ENCODE measurements at regions not wholly inside any gene's neighbourhood (a gene's known extent, or its start where the extent isn't known, plus 50 kb on each side); places are given as distances from the start of the nearest gene placed in this dataset.
"Not testable (repeated sequence)": the region's sequence is repeated elsewhere in the genome, so short reads cannot be mapped to it uniquely, and the experiment has no call there.

DNA sequence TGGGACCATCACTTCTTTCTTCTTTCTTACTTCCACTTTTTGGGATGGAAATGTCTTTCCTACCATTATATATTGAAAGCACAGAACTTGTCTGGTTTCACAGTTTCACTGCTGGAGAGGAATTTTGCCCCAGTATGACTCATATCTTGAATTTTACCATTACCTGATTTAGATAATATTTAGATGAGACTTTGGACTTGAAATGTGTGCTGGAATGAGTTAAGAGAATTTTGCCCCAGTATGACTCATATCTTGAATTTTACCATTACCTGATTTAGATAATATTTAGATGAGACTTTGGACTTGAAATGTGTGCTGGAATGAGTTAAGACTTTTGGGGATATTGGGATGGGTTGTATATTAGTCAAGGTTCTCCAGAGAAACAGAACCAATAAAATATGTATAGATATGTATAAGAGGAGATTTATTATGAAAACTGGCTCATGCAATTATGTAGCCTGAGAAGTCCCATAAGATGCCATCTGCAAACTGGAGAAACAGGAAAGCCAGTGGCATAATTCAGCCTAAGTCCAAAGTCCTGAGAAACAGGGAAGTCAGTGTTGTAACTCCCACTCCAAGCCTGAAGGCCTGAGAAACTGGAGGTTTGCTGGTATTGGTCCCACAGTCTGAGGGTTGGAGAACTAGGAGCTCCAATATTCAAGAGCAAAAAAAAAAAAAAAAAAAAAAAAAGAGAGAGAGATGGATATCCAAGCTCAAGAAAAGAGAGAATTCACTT, 1029.2 kb downstream of the EPHA3 start:
- H3K27ac ChIP-seq (ENCODE audit: low read length): no peak overlapping the region
- H3K4me3 ChIP-seq (ENCODE audit: low read length): no peak overlapping the region
- no peaks in the 10 kb centered on the region for H3K36me3 ChIP-seq (ENCODE audit: control insufficient read depth, low read depth, low read length)
- no peaks in the 10 kb centered on the region for H3K9me3 ChIP-seq (ENCODE audit: control insufficient read depth, low read depth, low read length)
- no peak overlapping the region for H3K9ac ChIP-seq (ENCODE audit: low read length)
- no peaks in the 10 kb centered on the region for H3K4me1 ChIP-seq (ENCODE audit: control insufficient read depth, low read depth, low read length)
- no peaks in the 10 kb centered on the region for H3K27me3 ChIP-seq (ENCODE audit: control insufficient read depth, insufficient read depth, low read length)

- Histone ChIP-seq H3K4me3 (ENCODE audit: low read length) (no peak overlapping the region), H3K4me1 (ENCODE audit: control insufficient read depth, low read depth, low read length) (peaks cover 6% of the 10 kb centered on the region), H3K9me3 (ENCODE audit: control insufficient read depth, low read depth, low read length) (no peaks in the 10 kb centered on the region), H3K36me3 (ENCODE audit: control insufficient read depth, low read depth, low read length) (no peaks in the 10 kb centered on the region), H3K27ac (ENCODE audit: low read length) (no peak overlapping the region), H3K27me3 (ENCODE audit: control insufficient read depth, insufficient read depth, low read length) (no peaks in the 10 kb centered on the region), H3K9ac (ENCODE audit: low read length) (no peak overlapping the region)
Measured at GRCh38 chr3:90145094-90145860, 1037.9 kb downstream of the EPHA3 start.

GRCh38 chr3:90180096-90180495, 1072.7 kb downstream of the EPHA3 start:
- Histone ChIP-seq H3K9me3 (ENCODE audit: control insufficient read depth, low read depth, low read length) (no peaks in the 10 kb centered on the region), H3K4me3 (ENCODE audit: low read length) (no peak overlapping the region), H3K27ac (ENCODE audit: low read length) (no peak overlapping the region), H3K9ac (ENCODE audit: low read length) (no peak overlapping the region), H3K36me3 (ENCODE audit: control insufficient read depth, low read depth, low read length) (no peaks in the 10 kb centered on the region), H3K4me1 (ENCODE audit: control insufficient read depth, low read depth, low read length) (no peaks in the 10 kb centered on the region), H3K27me3 (ENCODE audit: control insufficient read depth, insufficient read depth, low read length) (no peaks in the 10 kb centered on the region)

- H3K4me3 ChIP-seq (ENCODE audit: low read length): no peak overlapping the region
- no peak overlapping the region for H3K27ac ChIP-seq (ENCODE audit: low read length)
- H3K9me3 ChIP-seq (ENCODE audit: control insufficient read depth, low read depth, low read length): no peaks in the 10 kb centered on the region
- H3K27me3 ChIP-seq (ENCODE audit: control insufficient read depth, insufficient read depth, low read length): no peaks in the 10 kb centered on the region
- H3K36me3 ChIP-seq (ENCODE audit: control insufficient read depth, low read depth, low read length): no peaks in the 10 kb centered on the region
- H3K9ac ChIP-seq (ENCODE audit: low read length): no peak overlapping the region
- no peaks in the 10 kb centered on the region for H3K4me1 ChIP-seq (ENCODE audit: control insufficient read depth, low read depth, low read length)
Measured at GRCh38 chr3:90180543-90180942, 1073.1 kb downstream of the EPHA3 start.

DNA sequence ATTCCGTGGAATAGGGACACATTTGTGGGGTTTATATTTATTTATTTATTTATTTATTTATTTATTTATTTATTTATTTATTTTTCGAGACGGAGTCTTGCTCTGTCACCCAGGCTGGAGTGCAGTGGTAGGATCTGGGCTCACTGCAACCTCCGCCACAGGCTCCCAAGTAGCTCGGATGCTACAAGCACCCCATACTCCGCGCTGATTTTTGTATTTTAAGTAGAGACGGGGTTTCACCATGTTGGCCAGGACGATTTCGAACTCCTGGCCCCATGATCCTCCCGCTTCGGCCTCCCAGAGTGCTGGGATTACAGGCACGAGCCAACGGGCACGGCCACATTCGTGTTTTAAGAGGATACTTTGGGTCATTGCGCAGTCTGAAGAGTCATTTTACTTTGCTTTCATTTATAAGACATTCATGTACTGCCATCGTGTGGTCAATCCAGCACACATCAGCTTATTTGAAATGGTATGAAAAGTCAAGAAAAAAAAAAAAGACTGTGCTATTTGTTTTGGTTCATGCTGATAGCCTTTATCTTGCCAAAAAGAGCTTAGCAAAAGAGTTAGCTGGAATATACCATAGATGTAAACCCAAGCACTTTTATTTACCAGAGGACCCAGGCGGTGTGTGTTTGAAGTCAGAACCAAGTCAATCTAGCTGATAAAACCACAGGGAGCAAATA, 1075.0 kb downstream of the EPHA3 start:
- H3K4me1 ChIP-seq (ENCODE audit: control insufficient read depth, low read depth, low read length); H3K36me3 ChIP-seq (ENCODE audit: control insufficient read depth, low read depth, low read length); H3K9me3 ChIP-seq (ENCODE audit: control insufficient read depth, low read depth, low read length); H3K9ac ChIP-seq (ENCODE audit: low read length); H3K27ac ChIP-seq (ENCODE audit: low read length); H3K4me3 ChIP-seq (ENCODE audit: low read length); H3K27me3 ChIP-seq (ENCODE audit: control insufficient read depth, insufficient read depth, low read length): not testable (repeated sequence)

DNA sequence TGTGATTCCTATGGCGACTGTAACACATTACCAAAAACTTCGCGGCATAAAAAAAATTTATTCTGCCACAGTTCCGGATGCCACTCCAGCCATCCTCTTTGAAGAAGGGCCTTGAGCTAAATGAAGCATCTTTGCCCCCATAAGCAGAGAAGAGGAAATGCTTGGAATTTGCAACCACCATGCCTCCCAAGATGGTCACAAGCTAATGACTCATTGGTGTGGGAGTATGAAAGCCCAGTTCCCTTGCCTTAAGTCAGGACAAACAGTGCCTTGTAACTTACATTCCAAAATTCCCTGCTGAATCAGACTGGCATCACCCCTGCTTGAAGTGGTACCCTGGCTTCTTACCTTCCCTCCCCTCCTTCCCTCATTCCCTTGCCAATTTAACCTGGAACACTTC, 1077.4 kb downstream of the EPHA3 start:
- H3K27me3 ChIP-seq (ENCODE audit: control insufficient read depth, insufficient read depth, low read length): no peaks in the 10 kb centered on the region
- no peak overlapping the region for H3K4me3 ChIP-seq (ENCODE audit: low read length)
- H3K9me3 ChIP-seq (ENCODE audit: control insufficient read depth, low read depth, low read length): no peaks in the 10 kb centered on the region
- no peak overlapping the region for H3K9ac ChIP-seq (ENCODE audit: low read length)
- no peaks in the 10 kb centered on the region for H3K36me3 ChIP-seq (ENCODE audit: control insufficient read depth, low read depth, low read length)
- H3K4me1 ChIP-seq (ENCODE audit: control insufficient read depth, low read depth, low read length): no peaks in the 10 kb centered on the region
- no peak overlapping the region for H3K27ac ChIP-seq (ENCODE audit: low read length)

DNA sequence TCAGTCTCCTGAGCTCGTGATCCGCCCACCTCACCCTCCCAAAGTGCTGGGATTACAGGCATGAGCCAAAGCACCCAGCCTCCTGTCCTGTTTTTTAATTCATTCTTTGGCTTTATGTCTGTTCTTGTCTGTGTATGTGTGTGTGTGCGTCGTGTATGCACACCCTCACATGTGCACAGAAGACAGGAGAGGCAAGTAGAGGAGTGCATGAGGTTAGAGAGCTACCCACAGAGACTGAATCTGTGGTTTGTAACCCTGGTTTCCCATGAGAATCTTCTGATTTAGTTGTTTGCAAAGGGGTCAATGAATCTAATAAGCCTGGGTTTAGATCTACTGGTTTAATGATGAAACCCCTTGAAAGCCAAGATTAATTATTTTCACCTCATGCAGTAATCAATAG, 1090.0 kb downstream of the EPHA3 start:
- H3K36me3 ChIP-seq (ENCODE audit: control insufficient read depth, low read depth, low read length); H3K9me3 ChIP-seq (ENCODE audit: control insufficient read depth, low read depth, low read length); H3K27me3 ChIP-seq (ENCODE audit: control insufficient read depth, insufficient read depth, low read length); H3K9ac ChIP-seq (ENCODE audit: low read length); H3K4me3 ChIP-seq (ENCODE audit: low read length); H3K27ac ChIP-seq (ENCODE audit: low read length); H3K4me1 ChIP-seq (ENCODE audit: control insufficient read depth, low read depth, low read length): not testable (repeated sequence)

DNA sequence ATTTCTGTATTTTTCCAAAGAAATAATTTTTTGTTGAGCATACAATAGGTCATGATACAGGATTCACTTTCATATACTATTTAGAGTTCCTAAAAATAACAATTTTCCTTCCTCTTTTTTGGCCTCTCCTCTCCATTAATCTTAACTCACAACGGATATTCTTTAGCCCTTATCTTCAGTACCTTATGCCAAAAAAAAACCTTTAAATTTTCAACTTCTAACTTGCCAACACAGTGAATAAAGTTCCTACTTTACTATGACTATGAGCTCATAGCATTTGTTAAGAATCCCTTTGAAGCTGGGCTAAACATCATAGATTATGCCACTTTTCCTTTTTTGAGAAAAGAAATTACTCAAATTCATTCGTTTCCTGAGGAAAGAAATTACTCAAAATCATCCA, 1095.5 kb downstream of the EPHA3 start:
- not testable (repeated sequence) for H3K4me1 ChIP-seq (ENCODE audit: control insufficient read depth, low read depth, low read length); H3K27me3 ChIP-seq (ENCODE audit: control insufficient read depth, insufficient read depth, low read length); H3K9me3 ChIP-seq (ENCODE audit: control insufficient read depth, low read depth, low read length); H3K4me3 ChIP-seq (ENCODE audit: low read length); H3K27ac ChIP-seq (ENCODE audit: low read length); H3K36me3 ChIP-seq (ENCODE audit: control insufficient read depth, low read depth, low read length); H3K9ac ChIP-seq (ENCODE audit: low read length)

DNA sequence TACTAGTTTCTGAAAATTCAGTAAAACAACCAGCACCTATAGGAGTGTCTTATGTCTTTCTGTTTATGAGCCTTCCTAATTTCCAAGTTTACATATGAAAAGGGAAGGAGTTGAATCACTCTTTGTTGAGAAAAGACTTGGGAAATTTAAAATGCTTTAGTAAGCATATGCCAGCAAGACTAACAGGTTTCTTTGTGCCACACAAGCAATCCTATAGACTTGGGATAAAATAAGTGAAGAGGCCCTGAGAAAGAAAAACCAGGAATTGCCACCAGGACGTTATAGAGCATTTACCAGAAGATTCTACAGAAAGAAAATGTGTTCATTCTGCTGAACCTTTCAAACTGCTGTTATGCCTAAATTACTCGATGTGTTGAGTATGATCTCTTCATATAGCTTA, 1099.1 kb downstream of the EPHA3 start:
- H3K4me3 ChIP-seq (ENCODE audit: low read length); H3K27me3 ChIP-seq (ENCODE audit: control insufficient read depth, insufficient read depth, low read length); H3K27ac ChIP-seq (ENCODE audit: low read length); H3K36me3 ChIP-seq (ENCODE audit: control insufficient read depth, low read depth, low read length); H3K9me3 ChIP-seq (ENCODE audit: control insufficient read depth, low read depth, low read length); H3K9ac ChIP-seq (ENCODE audit: low read length); H3K4me1 ChIP-seq (ENCODE audit: control insufficient read depth, low read depth, low read length): not testable (repeated sequence)

GRCh38 chr3:90207353-90208097, 1100.1 kb downstream of the EPHA3 start:
- H3K9ac ChIP-seq (ENCODE audit: low read length); H3K9me3 ChIP-seq (ENCODE audit: control insufficient read depth, low read depth, low read length); H3K27me3 ChIP-seq (ENCODE audit: control insufficient read depth, insufficient read depth, low read length); H3K36me3 ChIP-seq (ENCODE audit: control insufficient read depth, low read depth, low read length); H3K27ac ChIP-seq (ENCODE audit: low read length); H3K4me1 ChIP-seq (ENCODE audit: control insufficient read depth, low read depth, low read length); H3K4me3 ChIP-seq (ENCODE audit: low read length): not testable (repeated sequence)

DNA sequence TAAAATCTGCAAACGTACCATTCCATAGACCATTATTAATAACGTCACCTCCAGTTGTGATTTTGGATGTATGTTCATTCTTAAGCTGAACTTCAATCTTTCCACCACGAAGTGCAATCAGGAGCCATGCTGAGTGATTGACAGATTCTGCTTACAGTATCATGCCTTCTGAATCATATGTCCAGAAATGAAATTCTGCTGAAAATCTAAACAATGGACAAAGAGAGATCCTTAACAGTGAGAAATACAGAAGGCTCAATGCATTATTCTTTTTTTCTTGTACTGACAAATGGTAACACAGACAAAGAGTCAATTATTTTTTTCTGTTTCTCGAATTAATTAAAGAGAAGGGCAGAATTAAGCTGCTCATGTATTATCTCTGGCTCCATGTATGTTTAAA, 1114.5 kb downstream of the EPHA3 start:
- Histone ChIP-seq H3K9ac (ENCODE audit: low read length) (no peak overlapping the region), H3K36me3 (ENCODE audit: control insufficient read depth, low read depth, low read length) (no peaks in the 10 kb centered on the region), H3K27me3 (ENCODE audit: control insufficient read depth, insufficient read depth, low read length) (no peaks in the 10 kb centered on the region), H3K27ac (ENCODE audit: low read length) (no peak overlapping the region), H3K4me1 (ENCODE audit: control insufficient read depth, low read depth, low read length) (no peaks in the 10 kb centered on the region), H3K9me3 (ENCODE audit: control insufficient read depth, low read depth, low read length) (peaks cover 11% of the 10 kb centered on the region), H3K4me3 (ENCODE audit: low read length) (no peak overlapping the region)

Data from iPS-18a (cell line).